ENCODE measurements at regions not wholly inside any gene's neighbourhood (a gene's known extent, or its start where the extent isn't known, plus 50 kb on each side); places are given as distances from the start of the nearest gene placed in this dataset.
A peak's percentile ranks its signal among the peaks of the same experiment; 100 is the strongest.

DNA sequence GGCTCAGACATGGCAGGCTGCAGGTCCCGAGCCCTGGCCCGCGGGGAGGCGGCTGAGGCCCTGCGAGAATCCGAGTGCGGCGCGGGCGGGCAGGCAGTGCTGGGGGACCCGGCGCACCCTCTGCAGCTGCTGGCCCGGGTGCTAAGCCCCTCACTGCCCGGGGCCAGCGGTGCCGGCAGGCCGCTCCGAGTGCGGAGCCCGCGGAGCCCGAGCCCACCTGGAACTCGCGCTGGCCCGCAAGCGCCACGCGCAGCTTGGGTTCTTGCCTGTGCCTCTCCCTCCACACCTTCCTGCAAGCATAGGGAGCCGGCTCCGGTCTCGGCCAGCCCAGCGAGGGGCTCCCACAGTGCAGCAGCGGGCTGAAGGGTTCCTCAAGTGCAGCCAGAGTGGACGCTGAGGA, 97.5 kb downstream of the QDPR start:
- TF ChIP-seq EZH2phosphoT487 (IDR thresholded peaks at IDR 0.05; ENCODE audit: insufficient read depth, low read depth) (no peak), EZH2 (IDR thresholded peaks at IDR 0.05; ENCODE audit: insufficient read depth, poor library complexity, severe bottlenecking) (no peak)
- no peak overlapping the region for H3K9ac ChIP-seq
- H3K79me2 ChIP-seq (ENCODE audit: insufficient read depth) = no peaks in the 10 kb centered on the region
- H3K9me3 ChIP-seq (ENCODE audit: low read depth) = no peaks in the 10 kb centered on the region
- no peak overlapping the region for H3K4me2 ChIP-seq (ENCODE audit: unreplicated experiment)
- no peak overlapping the region for H3K4me3 ChIP-seq
- no peak overlapping the region for H2AFZ ChIP-seq
- no peaks in the 10 kb centered on the region for H3F3A ChIP-seq (ENCODE audit: insufficient read depth)
- H4K20me1 ChIP-seq (ENCODE audit: insufficient read depth) = no peaks in the 10 kb centered on the region
- no peaks in the 10 kb centered on the region for H3K9me2 ChIP-seq (ENCODE audit: insufficient read depth)
- no peak for DNase-seq
- no peaks in the 10 kb centered on the region for H3K36me3 ChIP-seq (ENCODE audit: low read depth)
- 78 to 84% methylated on average over 22 to 33 of the region's 34 CpGs for WGBS, 2 experiments (ENCODE audit: low coverage in 1 of 2, low lambda C conversion rate in 2 of 2, missing lambda C conversion rate in 2 of 2)
- no peak overlapping the region for H3K27ac ChIP-seq
- in situ Hi-C loops (cut with MboI) = no loop called here
- H3K27me3 ChIP-seq (replicated peaks; ENCODE audit: insufficient read depth) = peaks cover 22% of the 10 kb centered on the region; the same call in 1 of the 2 replicates
- H3K4me1 ChIP-seq (ENCODE audit: insufficient read depth) = no peaks in the 10 kb centered on the region

- TF ChIP-seq EZH2phosphoT487 (IDR thresholded peaks at IDR 0.05; ENCODE audit: insufficient read depth, low read depth) (no peak), EZH2 (IDR thresholded peaks at IDR 0.05; ENCODE audit: insufficient read depth, poor library complexity, severe bottlenecking) (no peak)
- Histone ChIP-seq H3K9me3 (ENCODE audit: low read depth) (no peaks in the 10 kb centered on the region), H2AFZ (no peak overlapping the region), H3K79me2 (ENCODE audit: insufficient read depth) (no peaks in the 10 kb centered on the region), H4K20me1 (ENCODE audit: insufficient read depth) (no peaks in the 10 kb centered on the region), H3K27me3 (replicated peaks; ENCODE audit: insufficient read depth) (peaks cover 32% of the 10 kb centered on the region), H3F3A (ENCODE audit: insufficient read depth) (no peaks in the 10 kb centered on the region), H3K27ac (no peak overlapping the region), H3K4me1 (ENCODE audit: insufficient read depth) (no peaks in the 10 kb centered on the region; the same call in 1 of the 2 replicates), H3K9me2 (ENCODE audit: insufficient read depth) (no peaks in the 10 kb centered on the region), H3K36me3 (ENCODE audit: low read depth) (no peaks in the 10 kb centered on the region), H3K4me2 (ENCODE audit: unreplicated experiment) (no peak overlapping the region), H3K4me3 (no peak overlapping the region), H3K9ac (no peak overlapping the region)
- DNase-seq = peak; percentile 52
- 3% methylated on average over 4 of the region's 4 CpGs for WGBS, 2 experiments (ENCODE audit: low coverage in 1 of 2, low lambda C conversion rate in 2 of 2, missing lambda C conversion rate in 2 of 2)
- in situ Hi-C loops (cut with MboI) = no loop called here
Observed at GRCh38 chr4:17400686-17401085, 111.2 kb downstream of the QDPR start.

- Histone ChIP-seq H3K9ac (no peak overlapping the region), H3K27me3 (replicated peaks; ENCODE audit: insufficient read depth) (peaks cover 30% of the 10 kb centered on the region), H3K9me2 (ENCODE audit: insufficient read depth) (no peaks in the 10 kb centered on the region), H3K4me3 (no peak overlapping the region), H3F3A (ENCODE audit: insufficient read depth) (no peaks in the 10 kb centered on the region), H3K79me2 (ENCODE audit: insufficient read depth) (no peaks in the 10 kb centered on the region), H3K4me2 (ENCODE audit: unreplicated experiment) (no peak overlapping the region), H3K4me1 (ENCODE audit: insufficient read depth) (no peaks in the 10 kb centered on the region; the same call in 1 of the 2 replicates), H3K27ac (no peak overlapping the region), H2AFZ (no peak overlapping the region), H3K9me3 (ENCODE audit: low read depth) (no peaks in the 10 kb centered on the region), H4K20me1 (ENCODE audit: insufficient read depth) (no peaks in the 10 kb centered on the region), H3K36me3 (ENCODE audit: low read depth) (no peaks in the 10 kb centered on the region)
- WGBS, 2 experiments (ENCODE audit: low coverage in 1 of 2, low lambda C conversion rate in 2 of 2, missing lambda C conversion rate in 2 of 2) = 61 to 80% methylated on average over 3 of the region's 3 CpGs
- in situ Hi-C loops (cut with MboI) = no loop called here
- TF ChIP-seq EZH2phosphoT487 (IDR thresholded peaks at IDR 0.05; ENCODE audit: insufficient read depth, low read depth) = no peak
- TF ChIP-seq EZH2 (IDR thresholded peaks at IDR 0.05; ENCODE audit: insufficient read depth, poor library complexity, severe bottlenecking) = no peak
- DNase-seq = no peak
Observed at GRCh38 chr4:17398805-17399204, 113.1 kb downstream of the QDPR start.

GRCh38 chr4:17398035-17398434, 113.9 kb downstream of the QDPR start:
- Histone ChIP-seq H3K36me3 (ENCODE audit: low read depth) (no peaks in the 10 kb centered on the region), H4K20me1 (ENCODE audit: insufficient read depth) (no peaks in the 10 kb centered on the region), H3K9me2 (ENCODE audit: insufficient read depth) (no peaks in the 10 kb centered on the region), H3K4me3 (no peak overlapping the region), H3K27me3 (replicated peaks; ENCODE audit: insufficient read depth) (peaks cover 30% of the 10 kb centered on the region), H3K4me2 (ENCODE audit: unreplicated experiment) (no peak overlapping the region), H3K9me3 (ENCODE audit: low read depth) (no peaks in the 10 kb centered on the region), H3K27ac (no peak overlapping the region), H3K4me1 (ENCODE audit: insufficient read depth) (no peaks in the 10 kb centered on the region; the same call in 1 of the 2 replicates), H3F3A (ENCODE audit: insufficient read depth) (no peaks in the 10 kb centered on the region), H3K9ac (no peak overlapping the region), H3K79me2 (ENCODE audit: insufficient read depth) (no peaks in the 10 kb centered on the region), H2AFZ (no peak overlapping the region)
- in situ Hi-C loops (cut with MboI) = no loop called here
- peak; percentile 2 for DNase-seq
- WGBS, 2 experiments (ENCODE audit: low coverage in 1 of 2, low lambda C conversion rate in 2 of 2, missing lambda C conversion rate in 2 of 2) = 3% methylated on average over 2 of the region's 2 CpGs
- TF ChIP-seq EZH2 (IDR thresholded peaks at IDR 0.05; ENCODE audit: insufficient read depth, poor library complexity, severe bottlenecking) = no peak
- no peak for TF ChIP-seq EZH2phosphoT487 (IDR thresholded peaks at IDR 0.05; ENCODE audit: insufficient read depth, low read depth)

- H3K36me3 ChIP-seq (ENCODE audit: low read depth) = no peaks in the 10 kb centered on the region
- peak; percentile 27 for DNase-seq
- no peak for TF ChIP-seq EZH2 (IDR thresholded peaks at IDR 0.05; ENCODE audit: insufficient read depth, poor library complexity, severe bottlenecking)
- TF ChIP-seq EZH2phosphoT487 (IDR thresholded peaks at IDR 0.05; ENCODE audit: insufficient read depth, low read depth) = no peak
- H3K4me2 ChIP-seq (ENCODE audit: unreplicated experiment) = no peak overlapping the region
- no peaks in the 10 kb centered on the region; the same call in 1 of the 2 replicates for H3K4me1 ChIP-seq (ENCODE audit: insufficient read depth)
- no peaks in the 10 kb centered on the region for H4K20me1 ChIP-seq (ENCODE audit: insufficient read depth)
- in situ Hi-C loops (cut with MboI) = no loop called here
- H3K27ac ChIP-seq = no peak overlapping the region
- no peaks in the 10 kb centered on the region for H3K9me3 ChIP-seq (ENCODE audit: low read depth)
- H2AFZ ChIP-seq = no peak overlapping the region
- H3K4me3 ChIP-seq = no peak overlapping the region
- no peaks in the 10 kb centered on the region for H3F3A ChIP-seq (ENCODE audit: insufficient read depth)
- H3K9ac ChIP-seq = no peak overlapping the region
- no peaks in the 10 kb centered on the region for H3K79me2 ChIP-seq (ENCODE audit: insufficient read depth)
- 5 to 9% methylated on average over 3 of the region's 3 CpGs for WGBS, 2 experiments (ENCODE audit: low coverage in 1 of 2, low lambda C conversion rate in 2 of 2, missing lambda C conversion rate in 2 of 2)
- H3K27me3 ChIP-seq (replicated peaks; ENCODE audit: insufficient read depth) = peaks cover 30% of the 10 kb centered on the region
- no peaks in the 10 kb centered on the region for H3K9me2 ChIP-seq (ENCODE audit: insufficient read depth)
Observed at GRCh38 chr4:17397611-17398010, 114.3 kb downstream of the QDPR start.
